ENCODE measurements at regions not wholly inside any gene's neighbourhood (a gene's known extent, or its start where the extent isn't known, plus 50 kb on each side); places are given as distances from the start of the nearest gene placed in this dataset.
A peak's percentile ranks its signal among the peaks of the same experiment; 100 is the strongest.

DNA sequence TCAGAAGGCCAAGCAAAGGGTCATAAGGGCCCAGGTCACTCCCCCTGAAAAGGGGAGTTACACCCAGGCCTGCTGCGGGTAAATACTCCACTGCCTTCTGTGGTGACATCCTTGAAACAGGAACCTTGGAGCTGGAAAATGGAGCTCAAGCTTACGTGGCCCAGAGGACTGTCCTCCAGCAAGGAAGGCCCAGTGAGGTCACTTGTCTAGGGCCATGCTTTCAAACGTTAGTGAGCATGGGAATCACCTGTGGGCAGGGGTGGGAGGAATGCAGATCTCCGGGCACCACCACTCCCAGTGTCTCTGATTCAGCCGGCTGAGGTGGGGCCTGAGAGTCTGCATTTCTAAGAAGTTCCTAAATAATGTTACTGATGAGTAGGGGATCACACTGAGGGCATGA is 140.5 kb upstream of the CCND2 start:
- DNase-seq: no peak

DNA sequence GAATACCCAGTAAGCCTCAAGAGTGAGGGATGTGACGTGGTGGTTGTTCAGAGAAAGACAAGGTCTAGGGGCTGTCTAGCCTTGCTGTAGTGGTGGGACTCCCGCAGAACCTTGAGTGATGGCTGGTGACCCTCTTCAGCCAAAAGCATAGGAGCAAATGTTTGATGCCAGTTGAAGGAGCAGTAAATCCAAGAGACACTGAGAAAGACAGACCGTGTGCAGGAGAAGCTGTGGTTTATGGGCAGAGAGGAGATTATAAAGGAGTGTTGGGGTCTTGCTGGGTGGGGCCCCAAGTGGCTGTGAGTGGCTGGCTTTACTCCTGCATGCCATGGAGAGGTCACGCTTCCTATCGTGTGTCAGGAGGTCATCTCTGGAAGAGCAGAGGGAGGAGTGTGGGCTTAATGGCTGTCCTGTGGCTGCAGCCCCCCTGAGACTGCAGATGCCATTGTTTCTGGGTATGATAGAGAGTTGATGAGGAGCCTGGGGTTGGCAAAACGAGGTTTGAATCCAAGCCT is 152.0 kb upstream of the CCND2 start:
- no peak for DNase-seq

DNA sequence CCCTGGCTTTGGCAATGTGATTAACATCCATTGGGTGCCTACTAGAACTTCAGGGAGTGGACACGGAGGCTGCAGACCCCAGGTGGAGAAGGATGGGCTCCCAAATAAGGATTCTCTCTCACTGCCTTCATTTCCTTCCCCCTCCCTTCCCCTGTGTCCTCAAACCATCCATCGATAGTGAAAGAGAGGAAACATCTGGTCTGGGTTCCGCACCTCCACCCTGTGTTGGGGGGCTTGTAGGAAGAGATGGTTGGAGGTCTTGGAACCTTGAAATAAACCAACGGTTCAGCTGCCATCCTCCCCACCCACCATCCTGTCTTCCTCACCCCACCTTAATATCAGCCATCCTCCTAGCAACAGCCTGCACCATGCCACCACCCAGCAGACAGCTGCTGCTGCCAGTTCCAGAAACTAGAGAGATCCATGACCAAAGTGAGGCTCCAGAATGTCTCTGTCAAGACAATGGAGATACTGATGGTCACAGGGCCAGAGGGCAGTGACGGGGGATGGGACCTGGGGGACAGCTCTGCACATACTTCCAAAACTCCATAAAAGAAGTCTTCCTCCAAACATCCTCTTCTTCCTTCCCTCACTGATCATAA is 153.1 kb upstream of the CCND2 start:
- DNase-seq: no peak

DNA sequence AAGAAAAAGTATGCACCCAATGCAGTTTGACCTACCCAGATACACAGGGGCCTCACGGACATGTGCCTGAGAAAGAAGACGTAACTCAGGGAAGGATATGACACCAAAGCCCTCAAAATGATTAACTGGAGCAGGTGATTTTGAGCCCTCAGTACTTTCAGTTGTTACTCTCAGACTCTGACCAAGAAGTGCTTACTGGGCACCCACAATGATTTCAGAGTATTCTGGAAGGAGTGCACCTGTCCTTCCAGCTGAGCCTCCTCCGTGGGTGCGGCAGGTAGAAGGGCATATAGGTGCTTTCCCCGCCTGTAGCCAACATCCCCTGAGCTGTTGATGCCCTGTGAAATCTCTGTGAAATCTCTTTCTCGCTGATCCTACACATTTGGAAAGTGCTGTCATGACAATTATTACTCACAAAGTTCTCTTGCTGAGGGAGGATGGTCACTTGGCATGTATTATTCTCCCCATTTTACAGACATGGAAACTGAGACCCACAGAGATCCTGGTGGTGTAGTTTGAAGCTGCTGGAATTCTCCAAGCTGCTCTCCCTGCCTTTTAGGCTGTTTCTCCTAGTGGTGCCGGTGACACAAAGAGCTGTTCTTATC is 154.3 kb upstream of the CCND2 start:
- no peak for DNase-seq

DNA sequence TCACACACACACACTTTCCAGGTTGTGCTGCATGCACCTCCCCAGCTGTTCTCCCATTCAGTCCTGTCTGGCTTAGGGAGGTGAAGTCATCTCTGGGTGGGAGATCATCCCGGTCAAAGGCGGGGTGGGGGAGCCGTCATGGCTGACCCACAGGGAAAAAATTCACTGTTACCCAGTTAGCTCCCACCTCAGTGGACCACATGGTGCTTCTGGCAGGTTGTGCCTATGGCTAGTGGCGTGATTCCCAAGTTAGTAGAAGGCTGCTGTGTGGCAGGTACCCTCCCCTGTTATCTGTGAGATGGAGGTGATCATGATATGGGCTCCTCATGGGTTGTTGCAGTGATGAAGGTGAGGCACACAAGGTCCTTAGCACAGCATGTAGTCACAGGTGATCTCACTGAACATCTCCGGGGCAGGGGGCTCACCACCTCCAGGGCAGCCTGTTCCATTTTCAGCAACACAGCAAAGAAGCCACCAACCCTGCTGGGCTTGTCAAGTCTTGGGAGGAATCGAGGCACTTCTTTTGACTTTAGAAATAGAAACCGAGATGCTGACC is 154.9 kb upstream of the CCND2 start:
- DNase-seq: no peak

DNA sequence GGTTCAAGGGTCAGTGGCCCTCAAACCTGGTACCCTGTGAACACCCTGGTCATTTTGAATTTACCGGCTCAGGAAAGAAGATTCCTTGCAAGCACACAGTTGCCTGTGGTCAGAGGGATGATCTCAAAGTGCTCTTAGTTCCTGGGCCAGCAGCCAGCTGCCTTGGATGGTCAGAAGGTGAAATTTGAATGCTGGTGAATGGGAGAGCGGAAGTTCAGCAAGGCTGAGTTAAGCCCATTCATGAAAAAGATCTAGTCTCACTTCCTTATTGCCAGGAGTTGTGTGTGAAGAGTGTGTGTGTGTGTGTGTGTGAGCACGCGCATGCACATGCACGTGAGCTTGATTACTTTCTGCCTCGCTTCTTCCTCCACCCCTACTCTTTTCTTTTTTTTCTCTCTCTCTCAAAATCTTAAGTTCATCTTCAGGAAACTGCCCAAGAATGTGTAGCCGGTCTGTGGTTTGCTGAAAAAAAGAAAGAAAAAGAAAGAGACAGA is 155.5 kb upstream of the CCND2 start:
- no peak for DNase-seq

DNA sequence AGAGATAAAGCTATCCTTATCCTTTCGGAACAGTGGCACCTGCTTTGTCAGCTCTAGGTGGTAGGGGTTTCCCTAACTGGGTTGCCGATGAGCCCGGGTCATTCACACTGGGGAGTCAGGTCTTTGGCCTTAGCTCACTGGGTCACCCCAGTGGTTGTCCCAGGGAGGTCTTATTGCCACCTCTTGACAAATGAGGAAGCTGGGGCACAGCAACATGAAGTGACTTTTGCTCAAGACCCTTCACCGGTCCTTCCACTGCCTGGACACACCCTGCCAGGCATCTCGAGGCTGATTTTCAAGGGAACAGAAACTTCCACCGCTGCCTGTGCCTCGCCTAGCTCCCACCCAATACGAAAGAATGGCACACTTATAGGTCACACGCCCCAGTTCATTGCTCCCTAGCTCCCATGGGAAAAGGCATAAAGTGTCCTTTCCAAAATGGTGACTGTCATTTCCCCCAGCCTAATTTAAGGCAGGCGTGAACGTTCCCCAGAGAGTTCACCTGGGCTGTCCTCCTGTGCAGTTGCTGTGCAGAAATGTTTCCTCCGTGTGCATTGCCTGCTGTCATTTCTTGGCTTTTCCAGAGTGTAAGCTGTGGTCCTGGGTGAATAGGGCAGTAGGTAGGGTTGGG is 156.1 kb upstream of the CCND2 start:
- DNase-seq: no peak

DNA sequence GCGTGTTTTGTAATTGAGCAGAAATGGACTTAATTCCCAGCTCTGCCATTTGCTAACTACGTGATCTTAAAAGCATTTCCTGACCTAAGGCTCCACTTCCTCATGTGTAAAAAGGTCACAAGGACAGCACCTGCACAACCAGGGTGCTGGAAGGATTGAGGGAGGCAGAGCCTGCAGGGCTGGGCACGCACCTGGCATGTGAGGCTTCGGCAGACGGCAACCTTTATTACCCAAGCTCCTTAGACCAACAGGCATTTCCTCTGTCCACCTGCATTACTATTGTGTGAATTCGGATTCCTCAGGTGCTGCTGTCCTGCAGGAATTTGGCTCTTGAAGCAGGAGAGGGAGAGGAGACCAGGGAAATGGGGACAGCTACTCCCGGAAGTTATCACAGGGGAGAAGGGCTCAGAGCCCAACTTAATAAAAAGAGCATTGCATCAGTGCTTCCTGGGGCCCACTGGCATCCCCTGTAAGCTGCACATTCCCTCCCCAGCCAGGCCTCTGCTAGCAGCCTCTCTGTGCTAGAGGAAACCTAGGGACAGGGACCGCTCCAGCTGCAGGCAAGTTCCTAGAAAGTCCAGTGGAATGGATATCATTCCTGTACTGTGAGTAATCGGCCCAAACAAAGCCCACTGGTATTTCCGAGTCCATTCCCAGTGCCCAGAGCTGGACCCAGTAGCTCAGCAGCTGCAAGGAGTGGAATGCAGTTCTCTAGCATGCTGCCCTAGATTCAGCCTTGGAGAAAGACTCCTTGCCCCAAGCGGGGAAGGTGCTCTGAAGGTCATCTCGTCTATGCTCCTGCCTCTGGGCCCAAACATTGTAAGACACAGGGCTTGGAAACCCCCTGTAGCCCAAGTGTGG is 157.1 kb upstream of the CCND2 start:
- no peak for DNase-seq

DNA sequence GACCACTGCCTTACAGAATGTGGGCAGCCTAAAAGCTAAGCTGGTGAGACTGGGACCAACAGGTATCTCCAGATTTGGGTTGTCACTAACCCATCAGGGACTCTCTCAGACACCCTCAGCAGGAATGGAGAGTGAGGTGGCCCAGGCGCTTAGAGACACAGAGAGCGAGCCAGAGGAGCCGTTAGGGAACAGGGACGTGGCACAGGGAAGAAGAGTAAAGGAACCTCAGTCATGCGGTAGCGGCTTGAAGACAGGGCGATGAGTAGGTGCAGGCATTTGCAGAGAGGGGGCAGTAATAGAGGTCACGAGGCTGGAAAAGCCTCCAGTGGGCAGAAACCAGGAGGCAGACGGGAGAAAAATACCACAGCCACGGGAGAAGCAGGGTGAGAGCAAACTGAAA is 158.0 kb upstream of the CCND2 start:
- DNase-seq: no peak

DNA sequence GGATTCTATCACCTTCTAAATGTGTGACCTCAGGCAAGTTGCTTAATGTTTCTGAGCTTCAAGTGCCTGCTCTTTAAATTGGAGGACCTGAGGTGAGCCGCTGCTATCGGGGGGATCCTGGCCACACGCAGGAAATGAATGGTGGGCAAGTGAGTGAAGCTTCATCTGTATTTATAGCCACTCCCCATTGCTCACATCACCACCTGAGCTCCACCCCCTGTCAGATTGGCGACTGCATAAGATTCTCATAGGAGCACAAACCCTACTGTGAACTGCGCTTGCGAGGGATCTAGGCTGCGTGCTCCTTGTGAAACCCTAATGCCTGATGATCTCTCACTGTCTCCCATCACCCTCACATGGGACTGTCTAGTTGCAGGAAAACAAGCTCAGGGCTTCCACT is 158.6 kb upstream of the CCND2 start:
- DNase-seq: no peak

DNA sequence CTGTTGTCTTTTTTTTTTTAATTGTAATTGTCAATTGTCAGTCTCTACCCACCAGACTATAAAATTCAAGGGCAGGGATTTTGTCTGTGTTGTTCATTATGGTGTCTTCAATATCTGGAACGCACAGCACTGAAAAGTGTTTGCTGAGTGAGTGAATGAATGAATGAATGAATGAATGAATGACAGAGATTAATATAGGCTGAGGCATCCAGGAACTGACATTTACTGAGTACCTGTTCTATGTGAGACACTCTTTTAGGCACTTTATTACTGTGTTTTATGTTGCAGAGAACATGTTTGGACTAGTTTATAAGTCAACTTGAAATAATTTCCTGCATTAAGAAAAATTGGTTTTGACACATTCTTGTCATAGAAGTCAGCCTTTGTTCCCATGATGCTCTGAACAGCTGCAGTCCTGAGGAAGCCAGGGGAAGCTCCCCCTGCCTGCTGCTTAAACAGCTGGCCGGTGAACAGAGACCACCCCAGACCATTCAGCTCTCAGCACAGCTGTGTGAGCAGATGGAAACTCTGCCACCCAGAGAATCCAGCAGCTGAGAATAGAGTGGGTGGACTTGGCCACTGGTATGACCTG is 160.7 kb upstream of the CCND2 start:
- DNase-seq: no peak

DNA sequence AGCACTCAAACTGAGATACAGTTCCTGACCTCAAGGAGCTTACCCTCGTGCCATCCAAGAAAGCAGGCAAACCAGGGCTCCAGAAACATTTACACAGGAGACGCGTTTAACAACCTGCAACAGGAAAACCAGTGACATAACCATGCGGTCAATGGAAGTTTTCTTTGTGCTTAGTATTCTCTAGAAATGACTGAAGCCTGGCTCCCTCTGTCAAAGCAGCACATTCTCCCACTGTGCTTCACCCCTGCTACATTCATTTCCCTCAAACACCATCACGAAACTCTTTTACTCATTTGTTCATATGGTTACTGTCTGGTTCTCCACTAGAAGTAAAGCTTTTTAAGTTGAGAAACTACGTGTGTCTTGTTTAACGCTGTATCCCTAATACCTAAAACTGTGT is 161.3 kb upstream of the CCND2 start:
- no peak for DNase-seq

DNA sequence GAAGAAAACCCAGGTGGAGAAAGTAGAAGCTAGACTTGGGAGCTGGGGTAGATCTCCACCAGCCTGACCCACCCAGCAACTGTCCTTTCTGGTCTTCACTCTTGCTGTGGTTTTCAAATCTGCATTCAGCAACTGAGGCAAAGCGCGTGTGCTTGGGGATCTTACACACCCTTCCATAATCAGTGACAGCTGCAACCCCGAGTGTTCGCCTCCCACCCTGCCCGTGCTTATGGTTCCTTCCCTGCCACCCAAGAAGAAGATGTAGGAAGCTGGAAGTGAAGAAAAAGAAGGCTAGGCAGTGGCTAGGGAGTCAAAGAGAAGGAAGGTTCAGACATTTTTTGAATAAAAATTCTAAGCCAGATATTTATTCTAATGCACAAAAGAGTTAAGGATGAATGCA is 162.6 kb upstream of the CCND2 start:
- DNase-seq: no peak

DNA sequence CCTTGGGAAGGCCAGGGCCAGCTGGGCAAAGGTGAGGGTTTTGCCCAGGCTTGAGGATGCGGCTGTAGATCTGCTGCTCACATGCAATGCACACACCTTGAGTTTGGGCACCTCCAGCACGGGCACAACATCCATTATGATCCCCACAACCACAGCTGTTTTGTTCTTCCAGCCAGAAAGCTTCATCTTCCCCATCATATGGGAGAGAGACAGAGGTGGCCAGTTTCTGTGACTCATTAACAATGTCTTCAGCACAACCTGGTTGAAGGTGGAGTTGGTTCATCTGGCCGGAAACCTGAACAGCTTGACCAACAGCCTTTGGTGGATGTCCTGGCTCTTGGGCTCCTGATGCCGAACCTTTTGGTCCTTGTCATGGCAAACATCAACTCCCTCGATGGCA is 163.7 kb upstream of the CCND2 start:
- DNase-seq: no peak

DNA sequence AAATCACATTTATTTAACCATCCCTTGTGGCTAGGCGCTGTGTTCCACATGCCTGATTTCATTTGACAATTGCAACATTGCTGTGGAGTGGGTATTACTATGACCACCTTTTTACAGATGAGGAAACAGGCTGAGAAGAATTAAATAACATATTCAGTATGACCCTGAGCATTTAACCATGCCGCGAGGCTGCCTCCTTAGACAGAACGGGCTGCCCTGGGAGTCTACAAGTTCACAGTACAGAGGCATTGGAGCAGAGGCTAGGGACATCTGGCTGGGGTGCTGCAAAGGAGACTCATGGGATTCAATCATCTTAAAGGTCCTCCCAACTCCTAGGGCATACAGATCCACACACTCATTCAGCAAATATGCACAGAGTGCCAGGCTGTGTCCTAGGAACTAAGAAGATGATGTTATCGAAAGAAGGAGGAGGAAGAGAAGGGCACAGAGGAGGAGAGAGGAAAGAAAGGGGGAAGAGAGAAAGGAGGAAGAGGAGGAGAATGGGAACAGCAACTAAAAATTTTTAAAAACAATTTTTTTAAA is 164.7 kb upstream of the CCND2 start:
- no peak for DNase-seq

DNA sequence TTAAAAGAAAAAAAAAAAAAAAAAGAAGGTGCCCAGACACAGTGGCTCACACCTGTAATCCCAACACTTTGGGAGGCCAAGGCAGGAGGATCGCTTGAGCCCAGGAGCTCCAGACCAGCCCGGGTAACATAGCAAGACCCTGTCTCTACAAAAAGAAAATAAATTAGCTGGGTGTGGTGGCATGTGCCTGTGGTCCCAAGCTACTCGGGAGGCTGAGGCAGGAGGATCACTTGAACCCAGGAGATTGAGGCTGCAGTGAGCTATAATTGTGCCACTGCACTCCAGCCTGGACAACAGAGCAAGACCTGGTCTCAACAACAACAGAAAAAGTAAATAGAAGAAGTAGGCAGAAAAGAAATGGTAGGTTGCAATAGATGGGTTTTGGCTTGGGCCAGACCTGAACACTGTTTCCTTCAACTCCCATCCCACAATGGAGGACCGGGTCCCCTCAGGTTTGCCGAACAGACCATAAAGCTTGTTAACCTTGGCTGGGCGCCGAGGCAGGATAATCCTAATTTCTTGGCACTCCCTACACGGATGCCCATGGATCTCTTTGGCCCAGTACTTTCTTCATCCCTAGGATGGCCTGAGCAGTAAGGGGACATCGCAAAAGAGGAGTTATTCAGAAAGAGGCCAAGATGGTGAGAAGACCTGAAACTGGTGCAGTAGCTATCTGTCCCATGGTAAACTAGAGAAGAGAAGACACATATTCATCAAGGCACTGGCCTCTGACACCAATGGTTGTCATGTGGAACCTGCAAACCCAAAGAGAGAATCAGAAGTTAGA is 165.5 kb upstream of the CCND2 start:
- no peak for DNase-seq

DNA sequence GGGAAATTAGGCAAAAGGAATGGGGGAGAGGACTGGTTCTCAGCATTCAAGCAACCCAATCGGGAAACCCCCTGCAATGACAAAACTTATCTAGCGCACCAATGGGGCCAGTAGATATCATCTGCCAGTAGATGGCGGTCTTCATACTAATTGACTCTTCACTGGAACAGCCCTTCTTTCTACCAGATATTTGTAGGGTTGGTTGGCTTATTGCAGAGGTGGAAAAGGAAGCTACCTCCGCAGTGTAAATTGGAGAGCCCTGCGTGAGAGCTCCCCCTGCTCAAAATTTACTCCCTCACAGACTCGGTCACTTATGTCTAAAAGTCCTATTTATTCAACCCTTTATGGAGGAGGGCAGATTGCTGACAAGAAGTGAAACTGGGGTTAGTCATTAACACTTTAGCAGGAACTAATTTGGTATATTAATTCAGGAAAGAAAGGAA is 166.1 kb upstream of the CCND2 start:
- DNase-seq: peak; percentile 62

DNA sequence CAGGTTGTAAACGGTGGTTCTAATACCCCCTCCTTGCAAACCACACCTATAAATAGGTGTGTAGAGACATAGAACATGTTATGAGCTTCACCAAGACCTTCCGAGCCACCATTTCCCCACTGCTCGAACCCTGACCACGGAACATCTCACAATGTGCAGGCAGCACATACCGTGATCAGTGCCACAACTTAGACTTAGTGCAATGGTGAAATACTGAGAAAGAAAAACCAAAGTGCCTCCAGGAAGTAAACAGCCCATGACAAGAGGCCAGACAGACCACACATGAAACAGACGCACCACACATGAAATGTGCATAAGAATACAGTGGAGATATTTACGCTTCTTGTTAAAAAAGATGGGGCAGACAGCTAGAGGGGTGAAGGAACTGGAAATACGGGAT is 166.9 kb upstream of the CCND2 start:
- DNase-seq: no peak

DNA sequence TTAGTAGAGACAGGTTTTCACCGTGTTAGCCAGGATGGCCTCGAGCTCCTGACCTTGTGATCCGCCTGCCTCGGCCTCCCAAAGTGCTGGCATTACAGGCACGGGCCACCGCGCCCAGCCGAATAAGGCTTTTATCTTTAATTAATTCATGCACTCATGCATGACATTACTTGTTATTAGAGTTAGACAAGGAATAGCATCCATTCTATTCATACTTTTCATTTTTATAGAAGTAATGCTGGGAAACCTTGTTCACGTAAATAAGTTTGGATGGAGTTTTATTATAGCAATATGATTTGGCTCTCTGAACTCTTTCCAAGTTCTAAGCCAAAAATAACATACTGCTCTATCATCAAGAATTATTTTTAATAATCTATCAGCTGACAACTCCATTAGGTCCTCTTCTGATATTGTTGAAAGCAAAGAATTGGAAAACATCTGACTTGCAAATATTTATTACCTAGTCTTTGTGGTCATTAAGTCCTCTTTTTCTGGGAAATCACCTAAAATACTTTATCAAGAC is 168.8 kb upstream of the CCND2 start:
- no peak for DNase-seq

DNA sequence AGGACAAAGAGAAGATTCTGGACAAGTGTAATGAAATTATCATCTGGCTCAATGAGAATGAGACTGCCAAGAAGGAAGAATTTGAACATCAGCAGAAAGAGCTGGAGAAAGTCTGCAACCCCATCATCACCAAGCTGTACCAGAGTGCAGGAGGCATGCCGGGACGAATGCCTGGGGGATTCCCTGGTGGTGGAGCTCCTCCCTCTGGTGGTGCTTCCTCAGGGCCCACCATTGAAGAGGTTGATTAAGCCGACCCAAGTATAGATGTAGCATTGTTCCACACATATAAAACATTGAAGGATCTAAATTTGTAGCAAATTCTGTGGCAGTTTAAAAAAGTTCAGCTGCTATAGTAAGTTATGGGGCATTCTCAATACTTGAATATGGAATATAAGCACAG is 174.3 kb upstream of the CCND2 start:
- no peak for DNase-seq

DNA sequence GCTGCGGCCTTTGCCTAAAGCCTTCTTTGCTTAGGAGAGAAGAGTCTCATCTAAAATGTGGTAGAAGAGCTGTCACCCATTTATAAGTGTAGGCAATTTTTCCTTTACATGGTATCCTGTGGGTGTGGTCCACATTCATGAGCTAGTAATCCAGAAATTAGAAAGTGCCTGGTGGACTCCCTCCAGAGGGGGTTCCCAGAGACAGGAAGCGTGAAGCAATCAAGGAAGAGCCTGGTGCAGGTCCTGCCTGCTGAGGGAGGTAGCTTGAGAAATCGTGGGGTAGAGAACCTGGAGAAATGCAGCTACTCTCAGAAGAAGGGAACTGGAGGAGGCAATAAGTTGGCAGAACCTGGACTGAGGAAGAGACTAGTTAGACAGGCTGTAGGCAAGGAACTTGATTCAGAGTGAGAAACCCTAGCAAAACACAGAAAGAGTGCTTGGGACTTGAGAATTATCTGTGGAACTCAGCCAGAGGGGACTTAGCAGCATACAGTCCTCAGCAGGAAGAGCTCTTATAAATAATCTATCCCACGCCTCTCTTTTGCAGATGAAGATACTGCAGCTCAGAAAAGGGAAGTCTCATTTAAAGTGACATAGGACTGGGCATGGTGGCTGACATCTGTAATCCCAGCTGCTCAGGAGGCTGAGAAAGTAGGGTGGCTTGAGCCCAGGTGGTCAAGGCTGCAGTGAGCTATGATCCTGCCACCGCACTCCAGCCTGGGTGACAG is 182.4 kb upstream of the CCND2 start:
- no peak for DNase-seq
